ENCODE measurements at regions not wholly inside any gene's neighbourhood (a gene's known extent, or its start where the extent isn't known, plus 50 kb on each side); places are given as distances from the start of the nearest gene placed in this dataset.

- DNase-seq (ENCODE audit: low read depth): no peak
Observed at GRCh38 chr3:159904455-159904854, 84.2 kb upstream of the IL12A start.

GRCh38 chr3:159904911-159905310, 83.7 kb upstream of the IL12A start:
- no peak for DNase-seq (ENCODE audit: low read depth)

- no peak for DNase-seq (ENCODE audit: low read depth)
Observed at GRCh38 chr3:159907828-159908227, 80.8 kb upstream of the IL12A start.

- no peak for DNase-seq (ENCODE audit: low read depth)
Observed at GRCh38 chr3:159910991-159911663, 77.5 kb upstream of the IL12A start.

- no peak for DNase-seq (ENCODE audit: low read depth)
Observed at GRCh38 chr3:159911664-159912037, 77.0 kb upstream of the IL12A start.

DNA sequence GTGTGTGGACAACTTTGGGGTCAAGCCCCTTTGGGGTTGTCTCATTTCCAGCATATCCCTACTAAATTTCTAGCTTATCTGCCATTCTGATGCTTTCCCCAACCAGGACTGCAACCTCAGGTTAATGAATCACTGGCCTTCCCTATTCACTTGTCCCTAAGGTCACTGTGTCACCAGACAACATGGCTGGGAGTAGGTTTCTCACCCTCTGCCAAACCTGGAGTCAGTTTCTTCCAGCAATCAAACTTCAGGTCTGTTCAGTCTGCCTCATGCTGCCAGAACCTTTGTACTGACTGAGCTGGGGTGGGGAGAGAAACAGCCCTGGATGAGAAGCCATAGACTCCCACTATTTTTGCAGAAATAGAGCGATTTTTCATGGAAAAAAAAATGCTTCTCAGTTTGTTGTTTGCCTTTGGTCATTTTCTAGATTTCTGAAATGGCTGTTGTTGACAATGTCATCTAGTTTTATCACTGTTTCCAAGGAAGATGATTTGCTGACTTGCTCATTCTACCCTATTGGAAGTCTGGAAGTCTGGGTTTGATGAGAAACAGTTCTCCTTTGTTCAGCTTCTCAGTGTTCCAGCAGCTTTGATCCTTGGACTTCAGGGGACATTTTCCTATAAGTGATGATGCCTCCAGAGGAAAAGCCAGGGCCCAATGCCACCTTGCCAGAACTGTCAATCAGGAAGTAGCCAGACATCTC, 74.8 kb upstream of the IL12A start:
- no peak for DNase-seq (ENCODE audit: low read depth)

DNA sequence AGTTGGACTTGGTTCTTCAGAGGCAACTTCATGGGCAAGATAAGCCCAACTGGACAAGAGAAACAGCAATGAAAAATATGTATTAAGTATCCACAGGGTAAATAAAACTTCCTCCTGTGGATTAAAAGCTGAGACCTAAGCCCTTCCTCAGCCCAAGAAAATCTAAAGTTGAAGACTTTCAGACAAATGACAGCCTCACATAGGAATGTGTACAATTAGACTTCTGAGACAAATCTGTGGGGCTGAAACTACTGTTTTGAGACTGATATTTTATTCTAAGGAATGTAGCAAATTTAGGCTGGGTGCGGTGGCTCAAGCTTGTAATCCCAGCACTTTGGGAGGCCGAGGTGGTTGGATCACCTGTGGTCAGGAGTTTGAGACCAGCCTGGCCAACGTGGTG, 74.2 kb upstream of the IL12A start:
- DNase-seq (ENCODE audit: low read depth): no peak

- no peak for DNase-seq (ENCODE audit: low read depth)
Observed at GRCh38 chr3:159916052-159916451, 72.6 kb upstream of the IL12A start.

DNA sequence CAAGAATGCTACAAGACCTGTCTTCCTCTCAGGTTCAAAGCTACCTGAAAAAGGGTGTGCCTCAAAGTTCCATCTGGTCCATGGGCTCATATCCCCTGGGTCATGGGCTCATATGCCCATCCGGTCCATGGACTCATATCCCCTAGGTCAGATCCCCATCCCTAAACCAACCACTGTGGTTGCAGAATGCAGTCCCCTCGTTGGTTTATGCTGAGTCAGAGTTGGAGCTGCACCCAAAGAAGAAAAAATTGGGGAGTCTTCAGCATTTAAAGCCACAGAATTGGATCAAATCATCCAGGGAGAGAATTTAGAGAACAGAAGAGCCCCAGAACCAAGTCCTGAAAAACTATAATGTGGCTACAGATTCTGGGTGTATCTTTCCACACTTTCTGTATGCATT, 71.5 kb upstream of the IL12A start:
- no peak for DNase-seq (ENCODE audit: low read depth)

DNA sequence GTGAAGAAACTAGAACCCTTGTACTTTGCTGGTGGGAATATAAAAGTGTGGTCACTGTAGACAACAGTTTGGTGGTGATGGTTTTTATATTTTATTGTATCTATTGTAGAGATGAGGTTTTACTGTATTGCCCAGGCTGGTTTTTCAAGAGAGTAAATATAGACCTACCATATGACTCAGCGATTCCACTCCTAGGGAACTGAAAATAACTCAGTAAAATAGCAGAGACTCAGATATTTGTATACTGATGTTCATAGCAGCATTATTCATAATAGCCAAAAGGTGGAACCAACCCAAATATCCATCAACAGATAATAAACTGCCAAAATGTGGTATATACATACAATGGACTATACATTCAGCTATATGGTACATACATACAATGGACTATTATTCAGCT, 68.8 kb upstream of the IL12A start:
- no peak for DNase-seq (ENCODE audit: low read depth)

DNA sequence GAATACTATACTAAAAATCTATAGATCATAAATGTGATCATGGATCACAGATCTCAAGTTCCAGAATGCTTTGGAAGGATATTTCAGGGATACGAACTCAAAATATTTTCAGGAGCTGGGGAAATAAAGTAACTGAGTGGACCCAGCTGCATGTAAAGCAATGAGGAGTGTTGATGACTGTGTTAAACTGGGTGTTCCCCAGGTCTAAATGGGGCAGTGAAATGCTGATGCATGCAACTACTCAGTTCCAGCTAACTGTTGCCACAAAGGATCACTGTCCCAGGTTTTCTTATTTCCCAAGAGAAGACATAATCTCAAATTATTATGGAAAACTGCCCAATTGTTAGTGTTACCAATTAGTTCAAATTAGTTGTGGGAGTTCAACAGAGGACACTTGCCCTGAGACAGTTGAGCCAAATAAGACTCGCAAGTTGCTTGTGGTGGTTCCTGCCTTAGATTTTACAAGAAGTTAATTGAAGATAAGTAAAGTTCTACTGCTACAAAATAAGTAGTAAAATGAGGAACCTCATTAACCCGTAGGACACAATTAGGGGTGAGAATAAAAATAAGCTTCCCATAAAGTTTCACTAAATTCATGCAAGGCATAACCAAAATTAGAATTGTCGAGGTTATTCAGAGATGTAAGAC, 66.3 kb upstream of the IL12A start:
- DNase-seq (ENCODE audit: low read depth): no peak

GRCh38 chr3:159922861-159923312, 65.7 kb upstream of the IL12A start:
- DNase-seq (ENCODE audit: low read depth): no peak

GRCh38 chr3:159923336-159923735, 65.3 kb upstream of the IL12A start:
- no peak for DNase-seq (ENCODE audit: low read depth)

DNA sequence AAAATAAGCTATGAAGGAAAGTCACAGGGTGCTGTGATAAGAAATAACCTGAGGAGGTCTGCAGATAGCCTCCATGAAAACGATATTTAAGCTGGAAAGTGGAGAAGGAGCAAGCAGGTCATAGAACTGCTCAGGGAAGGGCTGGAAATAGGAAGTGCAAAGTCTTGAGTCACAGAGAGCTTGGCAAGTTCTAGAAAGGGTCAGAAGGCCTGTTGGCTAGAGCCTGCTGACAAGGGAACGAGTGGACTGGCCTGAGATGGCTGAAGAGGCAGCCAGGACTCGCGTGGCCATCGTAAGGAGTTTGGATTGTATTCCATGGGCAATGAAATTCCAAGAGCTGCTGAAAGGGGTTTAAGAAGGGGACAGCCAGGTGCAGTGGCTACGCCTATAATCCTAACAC, 64.7 kb upstream of the IL12A start:
- no peak for DNase-seq (ENCODE audit: low read depth)

GRCh38 chr3:159924411-159924810, 64.2 kb upstream of the IL12A start:
- DNase-seq (ENCODE audit: low read depth): no peak

GRCh38 chr3:159925248-159925647, 63.4 kb upstream of the IL12A start:
- no peak for DNase-seq (ENCODE audit: low read depth)

- no peak for DNase-seq (ENCODE audit: low read depth)
Observed at GRCh38 chr3:159926573-159926972, 62.1 kb upstream of the IL12A start.

GRCh38 chr3:159928071-159928491, 60.6 kb upstream of the IL12A start:
- no peak for DNase-seq (ENCODE audit: low read depth)

- DNase-seq (ENCODE audit: low read depth): peak; percentile 94
Observed at GRCh38 chr3:159928666-159929065, 60.0 kb upstream of the IL12A start.

- DNase-seq (ENCODE audit: low read depth): peak; percentile 59
Observed at GRCh38 chr3:159929171-159930141, 59.2 kb upstream of the IL12A start.

DNA sequence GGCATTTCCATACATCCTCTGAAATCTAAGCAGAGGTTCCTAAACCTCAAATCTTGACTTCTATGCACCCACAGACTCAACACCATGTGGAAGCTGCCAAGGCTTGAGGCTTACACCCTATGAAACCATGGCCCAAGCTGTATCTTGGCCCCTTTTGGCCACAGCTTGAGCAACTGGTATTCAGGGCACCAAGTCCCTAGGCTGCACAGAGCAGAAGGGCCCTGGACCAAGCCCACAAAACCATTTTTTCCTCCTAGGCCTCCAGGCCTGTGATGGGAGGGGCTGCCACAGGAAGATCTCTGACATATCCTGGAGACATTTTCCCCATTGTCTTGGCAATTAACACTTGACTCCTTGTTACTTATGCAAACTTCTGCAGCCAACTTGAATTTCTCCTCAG, 54.4 kb upstream of the IL12A start:
- no peak for DNase-seq (ENCODE audit: low read depth)

GRCh38 chr3:159936541-159936940, 52.1 kb upstream of the IL12A start:
- no peak for DNase-seq (ENCODE audit: low read depth)

All from fibroblast of the conjunctiva (primary cell).